IPS-11a (cell line): ENCODE measurements at regions not wholly inside any gene's neighbourhood (a gene's known extent, or its start where the extent isn't known, plus 50 kb on each side); places are given as distances from the start of the nearest gene placed in this dataset.
"Not testable (repeated sequence)": the region's sequence is repeated elsewhere in the genome, so short reads cannot be mapped to it uniquely, and the experiment has no call there.

Source experiments
- H3K4me3 ChIP-seq: one replicate; pipeline ENCODE4 v1.5.1; 2013; ENCODE audit warnings: low read depth, low read length, control low read depth

- H3K4me3 ChIP-seq = not testable (repeated sequence)
Observed at GRCh38 chr6:11457422-11457821, 80.1 kb upstream of the TMEM170B start.

- H3K4me3 ChIP-seq = not testable (repeated sequence)
Observed at GRCh38 chr6:11452106-11452505, 85.4 kb upstream of the TMEM170B start.

GRCh38 chr6:11450037-11450436, 87.5 kb upstream of the TMEM170B start:
- no peak overlapping the region for H3K4me3 ChIP-seq

- H3K4me3 ChIP-seq = no peak overlapping the region
Observed at GRCh38 chr6:11449408-11449807, 88.1 kb upstream of the TMEM170B start.

GRCh38 chr6:11448038-11448437, 89.5 kb upstream of the TMEM170B start:
- no peak overlapping the region for H3K4me3 ChIP-seq

GRCh38 chr6:11447265-11447664, 90.3 kb upstream of the TMEM170B start:
- H3K4me3 ChIP-seq = no peak overlapping the region

GRCh38 chr6:11445146-11445545, 92.4 kb upstream of the TMEM170B start:
- H3K4me3 ChIP-seq = no peak overlapping the region

- H3K4me3 ChIP-seq = not testable (repeated sequence)
Observed at GRCh38 chr6:11443125-11443524, 94.4 kb upstream of the TMEM170B start.

- no peak overlapping the region for H3K4me3 ChIP-seq
Observed at GRCh38 chr6:11442495-11442894, 95.1 kb upstream of the TMEM170B start.

- H3K4me3 ChIP-seq = no peak overlapping the region
Observed at GRCh38 chr6:11439876-11440275, 97.7 kb upstream of the TMEM170B start.

- H3K4me3 ChIP-seq = no peak overlapping the region
Observed at GRCh38 chr6:11439017-11439420, 98.5 kb upstream of the TMEM170B start.

- no peak overlapping the region for H3K4me3 ChIP-seq
Observed at GRCh38 chr6:11437824-11438459, 99.6 kb upstream of the TMEM170B start.

- H3K4me3 ChIP-seq = no peak overlapping the region
Observed at GRCh38 chr6:11436508-11437096, 100.9 kb upstream of the TMEM170B start.

- no peak overlapping the region for H3K4me3 ChIP-seq
Observed at GRCh38 chr6:11434565-11435326, 102.8 kb upstream of the TMEM170B start.

GRCh38 chr6:11433860-11434259, 103.7 kb upstream of the TMEM170B start:
- no peak overlapping the region for H3K4me3 ChIP-seq

GRCh38 chr6:11432713-11433450, 104.7 kb upstream of the TMEM170B start:
- H3K4me3 ChIP-seq = no peak overlapping the region

GRCh38 chr6:11432091-11432490, 105.5 kb upstream of the TMEM170B start:
- H3K4me3 ChIP-seq = no peak overlapping the region

- no peak overlapping the region for H3K4me3 ChIP-seq
Observed at GRCh38 chr6:11431455-11431937, 106.1 kb upstream of the TMEM170B start.

GRCh38 chr6:11430036-11430435, 107.5 kb upstream of the TMEM170B start:
- no peak overlapping the region for H3K4me3 ChIP-seq

GRCh38 chr6:11429577-11429976, 108.0 kb upstream of the TMEM170B start:
- no peak overlapping the region for H3K4me3 ChIP-seq

GRCh38 chr6:11428895-11429294, 108.7 kb upstream of the TMEM170B start:
- H3K4me3 ChIP-seq = no peak overlapping the region
